HCT116 (cell line): ENCODE measurements at regions not wholly inside any gene's neighbourhood (a gene's known extent, or its start where the extent isn't known, plus 50 kb on each side); places are given as distances from the start of the nearest gene placed in this dataset.

Experiments used
- CTCF ChIP-seq, 3 experiments: fragments of 200-600 bp in 1 of 3; sonication (generic) in 1 of 3; IDR thresholded peaks in 2 of 3; conservative IDR thresholded peaks in 1 of 3; 2 replicates each; pipeline ENCODE4 v1.5.1; 2012 to 2017; ENCODE audit warnings: low read depth in 2 of 3, low read length in 2 of 3, antibody characterized with exemption in 1 of 3, borderline replicate concordance in 1 of 3, control low read depth in 1 of 3, mild to moderate bottlenecking in 1 of 3, mixed read lengths in 1 of 3, mixed run types in 1 of 3, moderate library complexity in 1 of 3; ENCODE audit not compliant: insufficient read depth in 1 of 3
- EZH2 ChIP-seq: fragments of 200-600 bp; sonication (generic); IDR thresholded peaks from 2 replicates; pipeline ENCODE4 v1.6.1; 2017; ENCODE audit warnings: antibody characterized with exemption, mixed run types
- EZH2phosphoT487 ChIP-seq: fragments of 200-600 bp; IDR thresholded peaks from 2 replicates; pipeline ENCODE4 v1.6.1; 2018; ENCODE audit warnings: antibody characterized with exemption, borderline replicate concordance
- JUND ChIP-seq: IDR thresholded peaks from 2 replicates; pipeline ENCODE4 v1.6.1; 2012
- MAX ChIP-seq: IDR thresholded peaks from 2 replicates; pipeline ENCODE4 v1.6.1; 2012
- POLR2A ChIP-seq: IDR thresholded peaks from 2 replicates; pipeline ENCODE4 v1.7.0; 2011; ENCODE audit warnings: borderline replicate concordance; ENCODE audit not compliant: insufficient read depth, insufficient read length; ENCODE audit errors: extremely low read depth
- POLR2AphosphoS5 ChIP-seq: IDR thresholded peaks from 2 replicates; pipeline ENCODE4 v1.6.1; 2011; ENCODE audit warnings: mild to moderate bottlenecking, low read depth, low read length, moderate library complexity
- RAD21 ChIP-seq: IDR thresholded peaks from 2 replicates; pipeline ENCODE4 v1.6.1; 2012; ENCODE audit warnings: low read depth, mild to moderate bottlenecking
- SP1 ChIP-seq: IDR thresholded peaks from 2 replicates; pipeline ENCODE4 v1.6.1; 2012; ENCODE audit warnings: low read depth
- YY1 ChIP-seq: IDR thresholded peaks from 2 replicates; pipeline ENCODE4 v1.6.1; 2011; ENCODE audit warnings: low read length, low read depth, moderate library complexity, mild to moderate bottlenecking; ENCODE audit not compliant: insufficient replicate concordance; ENCODE audit errors: extremely low read depth
- ZNF274 ChIP-seq: fragments of 200-500 bp; sonication (Bioruptor generic); IDR thresholded peaks from 2 replicates; pipeline ENCODE4 v1.6.1; 2014; ENCODE audit warnings: mild to moderate bottlenecking, low read depth, low read length, inconsistent platforms

- TF ChIP-seq CTCF (IDR thresholded peaks at IDR 0.05 in 2 of 3, conservative IDR thresholded peaks at IDR 0.05 in 1 of 3; ENCODE audit: borderline replicate concordance in 1 of 3, insufficient read depth in 1 of 3, low read depth in 2 of 3, low read length in 2 of 3) (no peak; a peak in 1 of 6 replicates), POLR2A (no peak), SP1 (no peak), POLR2AphosphoS5 (no peak), ZNF274 (no peak), YY1 (no peak), RAD21 (no peak), EZH2 (no peak), JUND (no peak), EZH2phosphoT487 (no peak), MAX (peak; percentile 92)
These were observed 54.3 kb upstream of the HNRNPU start for GRCh38 chr1:244918421-244919319.
